Cardiac fibroblast (primary cell): ENCODE measurements at regions not wholly inside any gene's neighbourhood (a gene's known extent, or its start where the extent isn't known, plus 50 kb on each side); places are given as distances from the start of the nearest gene placed in this dataset.

Source experiments
- DNase-seq, 2 donors: peaks; one replicate each; pipeline versions ENCODE4 v3.0.0 to v3.0.0-alpha.2; 2010; ENCODE audit warnings: low read depth in 2 of 2
- H3K4me3 ChIP-seq, 2 donors: replicated peaks in 1 of 2; 1 replicate in 1 of 2; 2 replicates in 1 of 2; pipeline ENCODE4 v1.5.1; 2011; ENCODE audit warnings: low read depth in 2 of 2, low read length in 2 of 2, mild to moderate bottlenecking in 2 of 2, moderate library complexity in 1 of 2
- TF ChIP-seq, protein P1 (sequence below): IDR thresholded peaks from one replicate; pipeline ENCODE4 v1.5.1; 2011; ENCODE audit warnings: low read depth, mild to moderate bottlenecking, low read length, inconsistent platforms

GRCh38 chr20:48532028-48532427 is 295.8 kb downstream of the PREX1 start:
- no peak overlapping the region for H3K4me3 ChIP-seq
- DNase-seq, result no peak
- TF ChIP-seq, protein P1, sequence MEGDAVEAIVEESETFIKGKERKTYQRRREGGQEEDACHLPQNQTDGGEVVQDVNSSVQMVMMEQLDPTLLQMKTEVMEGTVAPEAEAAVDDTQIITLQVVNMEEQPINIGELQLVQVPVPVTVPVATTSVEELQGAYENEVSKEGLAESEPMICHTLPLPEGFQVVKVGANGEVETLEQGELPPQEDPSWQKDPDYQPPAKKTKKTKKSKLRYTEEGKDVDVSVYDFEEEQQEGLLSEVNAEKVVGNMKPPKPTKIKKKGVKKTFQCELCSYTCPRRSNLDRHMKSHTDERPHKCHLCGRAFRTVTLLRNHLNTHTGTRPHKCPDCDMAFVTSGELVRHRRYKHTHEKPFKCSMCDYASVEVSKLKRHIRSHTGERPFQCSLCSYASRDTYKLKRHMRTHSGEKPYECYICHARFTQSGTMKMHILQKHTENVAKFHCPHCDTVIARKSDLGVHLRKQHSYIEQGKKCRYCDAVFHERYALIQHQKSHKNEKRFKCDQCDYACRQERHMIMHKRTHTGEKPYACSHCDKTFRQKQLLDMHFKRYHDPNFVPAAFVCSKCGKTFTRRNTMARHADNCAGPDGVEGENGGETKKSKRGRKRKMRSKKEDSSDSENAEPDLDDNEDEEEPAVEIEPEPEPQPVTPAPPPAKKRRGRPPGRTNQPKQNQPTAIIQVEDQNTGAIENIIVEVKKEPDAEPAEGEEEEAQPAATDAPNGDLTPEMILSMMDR, result no peak

DNA sequence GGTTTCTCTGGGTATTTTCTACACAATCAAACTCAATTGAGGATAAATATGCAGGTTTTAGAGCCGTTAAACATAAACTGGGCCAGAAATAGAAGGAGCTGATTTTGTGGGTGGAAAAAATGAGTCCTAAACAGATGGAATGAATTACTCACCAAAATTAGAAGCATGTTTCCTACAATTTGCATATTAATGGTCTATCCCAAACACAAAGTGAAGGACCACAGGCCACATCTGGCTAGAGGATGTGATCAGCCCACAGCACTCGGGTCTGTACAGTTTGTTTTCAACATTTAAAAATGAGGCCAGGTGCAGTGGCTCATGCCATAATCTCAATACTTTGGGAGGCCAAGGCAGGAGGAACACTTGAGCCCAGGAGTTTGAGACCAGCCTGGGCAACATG is 296.3 kb downstream of the PREX1 start:
- H3K4me3 ChIP-seq, result no peak overlapping the region
- TF ChIP-seq, protein P1, result no peak
- no peak for DNase-seq

- TF ChIP-seq, protein P1, result no peak
- DNase-seq, result no peak
- no peak overlapping the region for H3K4me3 ChIP-seq
Observed at GRCh38 chr20:48530957-48531356, 296.8 kb downstream of the PREX1 start.

GRCh38 chr20:48528346-48528745 is 299.5 kb downstream of the PREX1 start:
- DNase-seq, result no peak
- no peak overlapping the region for H3K4me3 ChIP-seq
- TF ChIP-seq, protein P1, result no peak

DNA sequence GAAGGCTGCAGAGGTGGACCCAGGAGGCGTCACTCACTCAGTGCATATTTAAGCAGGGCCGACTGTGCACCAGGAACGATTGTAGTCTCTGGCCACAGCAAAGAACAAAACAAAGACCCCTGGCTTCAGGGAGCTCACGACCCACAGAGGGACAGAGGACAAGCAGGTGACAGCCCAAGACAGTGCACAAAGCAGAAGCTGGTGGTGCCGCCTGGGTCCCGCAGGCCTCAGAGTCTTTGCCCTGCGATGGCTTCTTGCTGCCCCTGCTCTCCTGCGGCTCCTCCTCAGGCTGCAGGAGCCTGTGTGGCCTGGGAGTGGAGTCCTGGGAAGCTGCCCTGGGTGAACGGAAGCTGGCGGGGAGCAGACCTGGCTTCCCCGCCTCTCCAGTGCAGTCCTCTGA is 300.0 kb downstream of the PREX1 start:
- no peak overlapping the region for H3K4me3 ChIP-seq
- TF ChIP-seq, protein P1, result no peak

GRCh38 chr20:48526936-48527335 is 300.9 kb downstream of the PREX1 start:
- no peak for DNase-seq
- TF ChIP-seq, protein P1, result no peak
- no peak overlapping the region for H3K4me3 ChIP-seq

More for the DNA sequence above, 300.0 kb downstream of the PREX1 start:
- DNase-seq, result no peak

DNA sequence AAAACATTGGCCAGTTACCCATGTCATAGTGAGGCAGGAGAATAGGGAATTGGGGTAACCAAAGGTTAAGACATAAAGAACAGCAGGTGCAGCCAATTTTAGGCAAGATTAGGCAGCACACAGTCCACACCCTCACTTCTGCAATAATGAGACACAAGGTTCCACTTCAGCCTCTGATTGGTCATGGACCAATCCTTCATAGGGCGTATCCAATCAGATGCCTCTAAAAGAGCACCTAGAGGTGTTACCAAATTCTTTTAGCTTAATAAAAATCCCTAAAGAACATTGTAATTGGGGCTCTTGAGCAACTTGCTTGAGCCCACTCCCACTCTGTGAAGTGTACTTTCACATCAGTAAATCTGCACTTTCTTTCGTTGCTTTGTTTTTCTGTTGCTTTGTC is 302.4 kb downstream of the PREX1 start:
- TF ChIP-seq, protein P1, result no peak
- H3K4me3 ChIP-seq, result no peak overlapping the region
- no peak for DNase-seq
